Peyer's patch (tissue), 4 donors: ENCODE measurements at regions not wholly inside any gene's neighbourhood (a gene's known extent, or its start where the extent isn't known, plus 50 kb on each side); places are given as distances from the start of the nearest gene placed in this dataset.

Source experiments
- CTCF ChIP-seq, 6 experiments: fragments of 450-650 bp in 4 of 6; fragments of 200-600 bp in 2 of 6; sonication (generic) in 1 of 6; IDR thresholded peaks; one replicate each; pipeline ENCODE4 v1.5.1; 2017 to 2019; ENCODE audit warnings: antibody characterized with exemption in 6 of 6, mild to moderate bottlenecking in 3 of 6, moderate library complexity in 1 of 6
- POLR2A ChIP-seq, 2 donors: fragments of 450-650 bp; IDR thresholded peaks; one replicate each; pipeline ENCODE4 v1.5.1; 2017; ENCODE audit warnings: antibody characterized with exemption in 2 of 2, mild to moderate bottlenecking in 2 of 2, moderate library complexity in 2 of 2

- TF ChIP-seq CTCF (IDR thresholded peaks at IDR 0.05), result no peak
- TF ChIP-seq POLR2A (IDR thresholded peaks at IDR 0.05), result no peak
Observed at GRCh38 chr7:113339661-113340060, 221.3 kb upstream of the SMIM30 start.
